ENCODE measurements at regions not wholly inside any gene's neighbourhood (a gene's known extent, or its start where the extent isn't known, plus 50 kb on each side); places are given as distances from the start of the nearest gene placed in this dataset.

- H3K27ac ChIP-seq, result no peak overlapping the region
- TF ChIP-seq POLR2A (IDR thresholded peaks at IDR 0.05) (no peak), CTCF (IDR thresholded peaks at IDR 0.05) (no peak)
- intact Hi-C loops (cut with DNase I), result no loop called here
- no peaks in the 10 kb centered on the region for H3K27me3 ChIP-seq
- no peaks in the 10 kb centered on the region for H3K36me3 ChIP-seq (replicated peaks in 1 of 2; ENCODE audit: insufficient read depth in 1 of 2, low read depth in 2 of 2)
- 63 to 72% methylated on average over 5 of the region's 5 CpGs for WGBS, 2 donors
- DNase-seq (no peak), ATAC-seq (no peak)
- H3K4me3 ChIP-seq, result no peak overlapping the region
- H3K4me1 ChIP-seq, result no peaks in the 10 kb centered on the region
- H3K9me3 ChIP-seq, result no peaks in the 10 kb centered on the region
Measured at GRCh38 chr1:168375566-168376300, 95.1 kb downstream of the TBX19 start.

GRCh38 chr1:168374566-168374965 lies 93.9 kb downstream of the TBX19 start:
- TF ChIP-seq CTCF (IDR thresholded peaks at IDR 0.05) (no peak), POLR2A (IDR thresholded peaks at IDR 0.05) (no peak)
- no peaks in the 10 kb centered on the region for H3K9me3 ChIP-seq
- no peaks in the 10 kb centered on the region for H3K4me1 ChIP-seq
- no peaks in the 10 kb centered on the region for H3K27me3 ChIP-seq
- DNase-seq (no peak), ATAC-seq (no peak)
- no peak overlapping the region for H3K27ac ChIP-seq
- no peaks in the 10 kb centered on the region for H3K36me3 ChIP-seq (replicated peaks in 1 of 2; ENCODE audit: insufficient read depth in 1 of 2, low read depth in 2 of 2)
- no peak overlapping the region for H3K4me3 ChIP-seq
- intact Hi-C loops (cut with DNase I), result no loop called here
- 71 to 86% methylated on average over 3 of the region's 3 CpGs for WGBS, 2 donors

- Histone ChIP-seq H3K4me1 (no peaks in the 10 kb centered on the region), H3K36me3 (replicated peaks in 1 of 2; ENCODE audit: insufficient read depth in 1 of 2, low read depth in 2 of 2) (no peaks in the 10 kb centered on the region), H3K27me3 (no peaks in the 10 kb centered on the region), H3K27ac (no peak overlapping the region), H3K9me3 (no peaks in the 10 kb centered on the region), H3K4me3 (no peak overlapping the region)
- 79 to 84% methylated on average over 5 of the region's 5 CpGs for WGBS, 2 donors
- intact Hi-C loops (cut with DNase I), result no loop called here
- TF ChIP-seq POLR2A (IDR thresholded peaks at IDR 0.05), result no peak
- DNase-seq (no peak), ATAC-seq (no peak)
Measured at GRCh38 chr1:168373869-168374268, 93.2 kb downstream of the TBX19 start.

GRCh38 chr1:168372861-168373371 lies 92.2 kb downstream of the TBX19 start:
- no peaks in the 10 kb centered on the region for H3K36me3 ChIP-seq (replicated peaks in 1 of 2; ENCODE audit: insufficient read depth in 1 of 2, low read depth in 2 of 2)
- no peaks in the 10 kb centered on the region for H3K9me3 ChIP-seq
- intact Hi-C loops (cut with DNase I), result no loop called here
- ATAC-seq, result no peak
- DNase-seq, result no peak
- TF ChIP-seq CTCF (IDR thresholded peaks at IDR 0.05) (no peak), POLR2A (IDR thresholded peaks at IDR 0.05) (no peak)
- no peak overlapping the region for H3K4me3 ChIP-seq
- H3K27ac ChIP-seq, result no peak overlapping the region
- no peaks in the 10 kb centered on the region for H3K4me1 ChIP-seq
- WGBS, 2 donors, result 74 to 79% methylated on average over 5 to 7 of the region's 7 CpGs
- no peaks in the 10 kb centered on the region for H3K27me3 ChIP-seq

- H3K36me3 ChIP-seq (replicated peaks in 1 of 2; ENCODE audit: insufficient read depth in 1 of 2, low read depth in 2 of 2), result no peaks in the 10 kb centered on the region
- TF ChIP-seq POLR2A (IDR thresholded peaks at IDR 0.05) (no peak), CTCF (IDR thresholded peaks at IDR 0.05) (no peak)
- no peak overlapping the region for H3K27ac ChIP-seq
- no peaks in the 10 kb centered on the region for H3K27me3 ChIP-seq
- H3K4me1 ChIP-seq, result no peaks in the 10 kb centered on the region
- H3K9me3 ChIP-seq, result no peaks in the 10 kb centered on the region
- DNase-seq (no peak), ATAC-seq (no peak)
- intact Hi-C loops (cut with DNase I), result no loop called here
- no peak overlapping the region for H3K4me3 ChIP-seq
- 67 to 76% methylated on average over 4 of the region's 4 CpGs for WGBS, 2 donors
Measured at GRCh38 chr1:168372307-168372706, 91.6 kb downstream of the TBX19 start.
